Mucosa of descending colon (tissue), 3 donors: ENCODE measurements at regions not wholly inside any gene's neighbourhood (a gene's known extent, or its start where the extent isn't known, plus 50 kb on each side); places are given as distances from the start of the nearest gene placed in this dataset.

Experiments used
- ATAC-seq: fragments of 200-7000 bp; cut with Tn5 transposase; one replicate; pipeline ENCODE4 v1.9.1; 2020; ENCODE audit warnings: mild to moderate bottlenecking, moderate library complexity
- DNase-seq, 3 donors: peaks; one replicate each; pipeline ENCODE4 v3.0.0-alpha.2; 2020
- H3K36me3 ChIP-seq: fragments of 200-600 bp; one replicate; pipeline ENCODE4 v1.8.0; 2021; ENCODE audit warnings: low read depth, mild to moderate bottlenecking
- H3K4me1 ChIP-seq: fragments of 200-600 bp; one replicate; pipeline ENCODE4 v1.8.0; 2021; ENCODE audit warnings: low read depth, mild to moderate bottlenecking
- H3K4me3 ChIP-seq: fragments of 200-600 bp; one replicate; pipeline ENCODE4 v1.8.0; 2021; ENCODE audit warnings: mild to moderate bottlenecking
- H3K9me3 ChIP-seq: fragments of 200-600 bp; one replicate; pipeline ENCODE4 v1.8.0; 2021; ENCODE audit warnings: mild to moderate bottlenecking
- CTCF ChIP-seq: fragments of 200-600 bp; IDR thresholded peaks from one replicate; pipeline ENCODE4 v1.8.0; 2022; ENCODE audit warnings: antibody characterized with exemption, mild to moderate bottlenecking
- intact Hi-C, 2 donors: fragments of 100-400 bp; cut with DNase I in 1 of 2; cut with micrococcal nuclease in 1 of 2; formaldehyde crosslinking; loops; one replicate each; pipeline versions ENCODE4 v1.11.0 to v1.11.1; 2022; cut with DNase I, micrococcal nuclease
- donor health status: DM: no; HTN: no; CAD: no; lungs with moderate emphysema.
- donor health status: DM: no; HTN: no; CAD: no.
- donor health status: DM: no; HTN: yes; CAD: no.

GRCh38 chr19:29338480-29338879 is 125.5 kb upstream of the UQCRFS1 start:
- intact Hi-C loops: no loop called here
- Histone ChIP-seq H3K4me3 (no peak overlapping the region), H3K36me3 (no peaks in the 10 kb centered on the region), H3K9me3 (peaks cover 20% of the 10 kb centered on the region), H3K4me1 (no peaks in the 10 kb centered on the region)
- no peak for TF ChIP-seq CTCF
- ATAC-seq: no peak
- DNase-seq: no peak

GRCh38 chr19:29342721-29343120 is 129.8 kb upstream of the UQCRFS1 start:
- no peak for TF ChIP-seq CTCF
- ATAC-seq: no peak

GRCh38 chr19:29364224-29364726 is 151.3 kb upstream of the UQCRFS1 start:
- Histone ChIP-seq H3K4me3 (no peak overlapping the region), H3K4me1 (no peaks in the 10 kb centered on the region), H3K9me3 (peaks cover 4% of the 10 kb centered on the region), H3K36me3 (no peaks in the 10 kb centered on the region)
- DNase-seq: no peak
- intact Hi-C loops: no loop called here
- TF ChIP-seq CTCF: no peak
- ATAC-seq: no peak

More at GRCh38 chr19:29342721-29343120, 129.8 kb upstream of the UQCRFS1 start:
- no peak for DNase-seq
- Histone ChIP-seq H3K9me3 (peaks cover 48% of the 10 kb centered on the region), H3K4me1 (no peaks in the 10 kb centered on the region), H3K4me3 (no peak overlapping the region), H3K36me3 (no peaks in the 10 kb centered on the region)
- intact Hi-C loops: no loop called here

GRCh38 chr19:29364999-29365398 is 152.0 kb upstream of the UQCRFS1 start:
- H3K4me1 ChIP-seq: no peaks in the 10 kb centered on the region
- no peaks in the 10 kb centered on the region for H3K36me3 ChIP-seq
- peaks cover 4% of the 10 kb centered on the region for H3K9me3 ChIP-seq
- DNase-seq (no peak), ATAC-seq (no peak)
- no peak overlapping the region for H3K4me3 ChIP-seq
- intact Hi-C loops: no loop called here
- no peak for TF ChIP-seq CTCF

- no peak for ATAC-seq
Measured at GRCh38 chr19:29365836-29366417, 153.0 kb upstream of the UQCRFS1 start.

More at GRCh38 chr19:29365836-29366417, 153.0 kb upstream of the UQCRFS1 start:
- DNase-seq: no peak
- Histone ChIP-seq H3K4me1 (no peaks in the 10 kb centered on the region), H3K36me3 (no peaks in the 10 kb centered on the region), H3K4me3 (no peak overlapping the region), H3K9me3 (peaks cover 4% of the 10 kb centered on the region)
- intact Hi-C loops: no loop called here
- no peak for TF ChIP-seq CTCF
